ENCODE measurements at regions not wholly inside any gene's neighbourhood (a gene's known extent, or its start where the extent isn't known, plus 50 kb on each side); places are given as distances from the start of the nearest gene placed in this dataset.

GRCh38 chr1:244219802-244220201, 168.7 kb downstream of the ZBTB18 start:
- no peaks in the 10 kb centered on the region for H3K9me3 ChIP-seq
- H3K4me1 ChIP-seq (ENCODE audit: low read depth), result no peaks in the 10 kb centered on the region
- TF ChIP-seq, protein P1, sequence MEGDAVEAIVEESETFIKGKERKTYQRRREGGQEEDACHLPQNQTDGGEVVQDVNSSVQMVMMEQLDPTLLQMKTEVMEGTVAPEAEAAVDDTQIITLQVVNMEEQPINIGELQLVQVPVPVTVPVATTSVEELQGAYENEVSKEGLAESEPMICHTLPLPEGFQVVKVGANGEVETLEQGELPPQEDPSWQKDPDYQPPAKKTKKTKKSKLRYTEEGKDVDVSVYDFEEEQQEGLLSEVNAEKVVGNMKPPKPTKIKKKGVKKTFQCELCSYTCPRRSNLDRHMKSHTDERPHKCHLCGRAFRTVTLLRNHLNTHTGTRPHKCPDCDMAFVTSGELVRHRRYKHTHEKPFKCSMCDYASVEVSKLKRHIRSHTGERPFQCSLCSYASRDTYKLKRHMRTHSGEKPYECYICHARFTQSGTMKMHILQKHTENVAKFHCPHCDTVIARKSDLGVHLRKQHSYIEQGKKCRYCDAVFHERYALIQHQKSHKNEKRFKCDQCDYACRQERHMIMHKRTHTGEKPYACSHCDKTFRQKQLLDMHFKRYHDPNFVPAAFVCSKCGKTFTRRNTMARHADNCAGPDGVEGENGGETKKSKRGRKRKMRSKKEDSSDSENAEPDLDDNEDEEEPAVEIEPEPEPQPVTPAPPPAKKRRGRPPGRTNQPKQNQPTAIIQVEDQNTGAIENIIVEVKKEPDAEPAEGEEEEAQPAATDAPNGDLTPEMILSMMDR (IDR thresholded peaks at IDR 0.05), result no peak
- DNase-seq (no peak), ATAC-seq (no peak)
- H3K36me3 ChIP-seq (ENCODE audit: low read depth), result no peaks in the 10 kb centered on the region
- intact Hi-C loops (cut with DNase I, micrococcal nuclease), result no loop called here
- H3K4me3 ChIP-seq, result no peak overlapping the region

- intact Hi-C loops (cut with DNase I, micrococcal nuclease), result no loop called here
Observed at GRCh38 chr1:244220410-244220809, 169.3 kb downstream of the ZBTB18 start.

GRCh38 chr1:244221991-244222390, 170.9 kb downstream of the ZBTB18 start:
- H3K36me3 ChIP-seq (ENCODE audit: low read depth), result no peaks in the 10 kb centered on the region
- no peaks in the 10 kb centered on the region for H3K4me1 ChIP-seq (ENCODE audit: low read depth)
- DNase-seq (no peak), ATAC-seq (no peak)
- TF ChIP-seq, protein P1 (IDR thresholded peaks at IDR 0.05), result no peak
- H3K9me3 ChIP-seq, result no peaks in the 10 kb centered on the region
- intact Hi-C loops (cut with DNase I, micrococcal nuclease), result no loop called here
- no peak overlapping the region for H3K4me3 ChIP-seq

More at GRCh38 chr1:244220410-244220809, 169.3 kb downstream of the ZBTB18 start:
- Histone ChIP-seq H3K4me1 (ENCODE audit: low read depth) (no peaks in the 10 kb centered on the region), H3K36me3 (ENCODE audit: low read depth) (no peaks in the 10 kb centered on the region), H3K9me3 (no peaks in the 10 kb centered on the region), H3K4me3 (no peak overlapping the region)
- no peak for ATAC-seq
- no peak for DNase-seq
- TF ChIP-seq, protein P1 (IDR thresholded peaks at IDR 0.05), result no peak

DNA sequence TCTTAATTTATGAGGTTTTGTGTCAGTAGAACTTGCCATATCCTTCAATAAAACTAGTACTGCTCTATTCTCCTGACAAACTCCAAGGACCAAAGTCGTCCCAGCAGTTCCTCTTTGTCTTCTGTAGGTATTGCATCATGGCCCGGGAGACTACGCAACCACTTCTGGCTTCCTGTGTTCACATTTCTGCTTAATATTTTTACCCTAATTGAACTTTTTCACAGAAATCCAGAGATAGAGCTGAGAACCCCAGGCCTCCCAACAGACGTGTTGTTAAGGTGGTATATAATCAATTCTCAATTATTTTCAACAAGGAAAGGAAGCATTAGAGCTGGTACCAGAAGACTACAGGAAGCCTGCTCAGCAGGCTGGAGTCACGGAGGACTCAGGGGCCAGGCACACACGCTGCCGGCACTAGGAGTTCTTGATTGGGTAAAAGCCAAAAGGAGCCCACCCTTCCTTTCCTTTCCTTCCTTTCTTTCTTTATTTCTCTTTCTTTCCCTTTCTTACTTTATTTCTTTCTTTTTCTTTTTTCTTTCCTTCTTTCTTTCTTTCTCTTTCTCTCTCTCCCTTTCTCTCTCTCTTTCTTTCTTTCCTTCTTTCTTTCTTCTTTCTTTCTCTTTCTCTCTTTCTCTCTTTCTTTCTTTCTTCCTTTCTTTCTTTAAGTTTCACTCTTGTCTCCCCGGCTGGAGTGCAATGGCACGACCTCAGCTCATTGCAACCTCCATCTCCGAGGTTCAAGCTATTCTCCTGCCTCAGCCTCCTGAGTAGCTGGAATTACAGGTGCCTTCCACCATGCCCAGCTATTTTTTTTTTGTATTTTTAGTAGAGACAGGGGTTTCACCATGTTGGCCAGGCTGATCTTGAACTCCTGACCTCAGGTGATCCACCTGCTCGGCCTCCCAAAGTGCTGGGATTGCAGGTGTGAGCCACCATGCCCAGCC, 173.7 kb downstream of the ZBTB18 start:
- peak in 1 of 3 donors; percentile 28 for DNase-seq
- no peak for ATAC-seq

DNA sequence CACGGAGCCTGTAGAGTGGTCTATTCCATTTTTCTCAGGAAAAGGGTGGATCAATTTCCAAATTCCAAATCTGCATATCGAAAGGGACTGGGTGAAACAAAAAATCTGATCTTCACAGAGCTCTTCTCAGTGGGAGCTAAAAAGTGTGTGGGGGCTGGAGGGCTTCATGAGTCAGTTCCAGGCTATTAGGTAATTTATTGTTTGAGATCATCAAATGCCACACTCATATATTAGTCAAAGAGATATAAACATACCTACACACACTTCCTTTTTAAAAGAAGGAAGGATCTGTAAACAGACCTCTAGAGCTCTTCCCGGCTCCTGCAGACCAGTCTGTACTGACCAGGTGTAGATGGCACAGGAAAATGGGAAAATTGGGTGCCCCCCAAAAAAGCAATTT, 175.4 kb downstream of the ZBTB18 start:
- TF ChIP-seq, protein P1 (IDR thresholded peaks at IDR 0.05), result no peak
- intact Hi-C loops (cut with DNase I, micrococcal nuclease), result no loop called here
- no peak for ATAC-seq
- no peak overlapping the region for H3K4me3 ChIP-seq
- no peak for DNase-seq
- H3K36me3 ChIP-seq (ENCODE audit: low read depth), result no peaks in the 10 kb centered on the region
- H3K9me3 ChIP-seq, result no peaks in the 10 kb centered on the region
- no peaks in the 10 kb centered on the region for H3K4me1 ChIP-seq (ENCODE audit: low read depth)

More for the DNA sequence above, 173.7 kb downstream of the ZBTB18 start:
- H3K9me3 ChIP-seq, result no peaks in the 10 kb centered on the region
- H3K36me3 ChIP-seq (ENCODE audit: low read depth), result no peaks in the 10 kb centered on the region
- no peak overlapping the region for H3K4me3 ChIP-seq
- intact Hi-C loops (cut with DNase I, micrococcal nuclease), result no loop called here
- TF ChIP-seq, protein P1 (IDR thresholded peaks at IDR 0.05), result no peak
- no peaks in the 10 kb centered on the region for H3K4me1 ChIP-seq (ENCODE audit: low read depth)
